Islet precursor cell (in vitro differentiated cells): ENCODE measurements at regions not wholly inside any gene's neighbourhood (a gene's known extent, or its start where the extent isn't known, plus 50 kb on each side); places are given as distances from the start of the nearest gene placed in this dataset.
A peak's percentile ranks its signal among the peaks of the same experiment; 100 is the strongest.

Experiments used
- DNase-seq: peaks from one replicate; pipeline ENCODE4 v3.0.0-alpha.2; 2018

DNA sequence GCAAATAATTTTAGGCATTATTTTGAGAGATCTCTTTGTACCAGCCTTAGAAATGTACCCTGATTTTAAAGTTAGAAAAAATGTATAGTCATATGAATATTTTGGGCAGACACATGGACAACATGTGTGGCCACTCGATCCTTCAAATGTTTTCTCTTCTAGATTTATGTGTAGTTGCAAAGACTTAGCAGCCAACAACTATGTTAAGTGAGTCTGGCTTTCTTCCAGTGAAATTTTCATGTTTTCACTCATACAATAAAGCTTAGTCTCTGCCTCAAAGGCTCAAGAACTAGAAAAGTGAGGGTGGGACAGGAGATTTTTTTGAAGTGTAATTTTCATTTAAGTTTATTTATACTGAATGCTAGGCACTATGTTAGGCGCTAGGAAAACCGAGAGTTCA, 207.7 kb upstream of the DACH1 start:
- DNase-seq, result no peak

DNA sequence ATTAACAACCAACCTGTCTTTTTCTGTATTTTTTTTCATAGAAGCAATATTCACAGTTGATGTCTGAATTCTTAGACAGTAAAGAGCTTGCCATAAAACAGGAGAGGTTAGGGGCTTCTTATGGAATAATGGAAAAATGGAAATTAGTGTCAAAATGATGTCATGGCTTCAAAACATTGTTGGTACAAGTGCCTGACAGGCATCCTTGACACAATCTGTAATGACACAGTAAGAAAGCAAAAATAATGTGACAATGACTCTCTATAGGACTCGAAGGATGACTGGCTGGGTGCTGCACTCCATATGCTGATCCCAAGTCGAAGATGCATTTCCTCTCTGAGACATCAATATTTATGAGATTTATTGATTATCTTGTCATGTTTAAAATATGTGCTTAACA, 205.3 kb upstream of the DACH1 start:
- no peak for DNase-seq

- no peak for DNase-seq
These were observed 204.7 kb upstream of the DACH1 start for GRCh38 chr13:72071713-72072112.

GRCh38 chr13:72062566-72062965, 195.6 kb upstream of the DACH1 start:
- no peak for DNase-seq

DNA sequence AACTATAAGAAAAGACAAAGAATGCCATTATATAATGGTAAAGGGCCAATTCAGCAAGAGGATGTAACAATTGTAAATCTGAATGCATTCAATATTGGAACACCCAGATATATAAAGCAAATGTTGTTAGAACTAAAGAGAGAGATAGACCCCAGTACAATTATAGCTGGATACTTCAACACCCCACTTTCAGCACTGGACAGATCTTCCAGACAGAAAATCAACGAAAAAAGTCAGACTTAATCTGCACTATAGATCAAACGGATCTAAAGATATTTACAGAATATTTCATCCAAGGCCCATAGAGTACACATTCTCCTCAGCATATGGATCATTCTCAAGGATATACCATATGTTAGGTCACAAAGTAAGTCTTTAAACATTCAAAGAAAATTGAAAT, 194.6 kb upstream of the DACH1 start:
- DNase-seq, result no peak

DNA sequence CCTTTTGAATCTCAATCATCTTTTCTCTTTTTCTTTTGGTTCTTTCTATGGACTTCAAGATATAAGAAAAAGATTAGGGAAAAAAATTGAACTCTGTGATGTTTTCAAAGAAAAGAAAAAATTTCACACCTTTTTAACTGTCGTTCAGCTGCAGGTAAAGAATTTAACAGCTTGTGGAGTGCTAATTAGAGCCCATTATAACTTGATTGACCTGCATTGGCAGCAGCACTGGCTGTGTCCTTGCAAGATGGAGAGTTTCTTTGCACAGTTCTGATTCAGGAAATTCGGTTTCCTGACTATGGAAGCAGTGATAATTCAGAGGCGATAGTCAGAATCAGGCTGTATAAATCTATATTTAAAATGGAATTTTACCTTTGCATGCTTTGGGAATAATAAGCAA, 183.2 kb upstream of the DACH1 start:
- DNase-seq, result no peak

GRCh38 chr13:72043366-72043765, 176.4 kb upstream of the DACH1 start:
- no peak for DNase-seq

DNA sequence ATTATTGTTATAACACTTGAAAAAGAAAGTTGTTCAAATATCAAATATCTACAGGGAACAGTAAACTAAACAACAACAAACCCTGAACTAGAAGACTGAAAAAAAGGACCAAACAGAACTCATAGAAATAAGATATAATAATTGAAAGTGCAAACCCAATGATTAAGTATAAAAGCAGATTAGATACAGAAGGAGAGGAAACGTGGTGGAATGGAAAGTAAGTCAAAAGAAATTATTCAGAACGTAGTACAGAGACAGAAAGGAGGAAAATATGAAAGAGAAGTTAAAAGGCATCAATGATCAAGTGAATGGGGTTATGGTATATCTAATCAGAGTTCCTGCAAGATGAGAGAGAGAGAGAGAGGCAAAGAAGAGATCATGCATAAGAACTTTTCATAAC, 174.2 kb upstream of the DACH1 start:
- DNase-seq, result no peak

DNA sequence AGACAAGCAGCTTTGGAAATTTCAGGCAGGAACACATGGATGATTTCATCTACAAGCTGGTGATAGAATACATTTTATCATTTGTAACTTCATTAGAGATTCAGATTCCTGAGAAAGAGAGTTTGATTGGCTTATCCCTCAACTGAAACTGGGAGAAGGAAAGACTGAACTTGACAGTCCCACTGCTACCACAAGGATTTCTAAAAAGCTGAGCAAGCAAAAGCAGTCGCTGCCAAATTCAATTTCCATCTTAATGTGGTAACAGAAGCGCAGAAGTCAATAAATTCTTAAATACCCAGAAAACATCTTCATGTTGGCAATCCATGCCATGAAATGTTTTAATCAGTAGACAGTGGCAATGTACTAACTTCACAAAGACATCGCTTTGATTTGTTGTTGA, 172.1 kb upstream of the DACH1 start:
- DNase-seq, result no peak

DNA sequence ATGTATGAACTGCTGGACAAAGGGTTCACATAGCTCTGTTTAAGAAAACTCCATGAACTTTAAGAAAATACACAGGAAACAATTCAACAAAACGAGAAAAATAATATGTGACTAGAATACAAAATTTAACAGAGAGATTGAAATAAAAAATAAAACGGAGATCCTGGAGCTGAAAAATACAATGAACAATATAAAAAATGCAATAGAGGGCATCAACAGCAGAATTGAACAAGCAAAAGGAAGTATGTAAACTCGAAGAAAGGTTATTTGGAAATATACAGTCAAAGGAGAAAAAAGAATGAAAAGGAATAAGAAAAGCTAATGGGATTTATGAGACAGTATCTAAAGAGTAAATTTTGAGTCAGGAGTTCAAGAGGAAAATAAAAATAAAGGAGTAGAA, 163.0 kb upstream of the DACH1 start:
- no peak for DNase-seq

DNA sequence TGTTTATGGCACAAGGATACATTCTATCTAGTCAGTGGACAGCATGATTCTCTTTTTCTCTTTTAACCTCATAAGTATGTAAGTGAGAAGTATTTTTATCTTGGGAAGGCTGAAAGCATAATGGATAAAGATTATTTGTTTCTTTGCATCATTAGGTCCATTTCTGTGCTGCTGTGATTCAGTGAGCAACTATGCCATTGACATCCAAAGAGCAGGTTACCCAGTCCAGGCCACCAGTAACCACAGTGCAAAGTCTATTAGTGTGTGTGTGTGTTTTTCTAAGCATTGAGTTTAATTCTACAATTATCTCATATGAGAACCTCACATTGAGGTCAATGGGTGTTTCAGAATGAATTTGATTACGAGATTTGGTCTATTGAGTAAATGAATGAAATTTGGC, 158.8 kb upstream of the DACH1 start:
- DNase-seq, result no peak

DNA sequence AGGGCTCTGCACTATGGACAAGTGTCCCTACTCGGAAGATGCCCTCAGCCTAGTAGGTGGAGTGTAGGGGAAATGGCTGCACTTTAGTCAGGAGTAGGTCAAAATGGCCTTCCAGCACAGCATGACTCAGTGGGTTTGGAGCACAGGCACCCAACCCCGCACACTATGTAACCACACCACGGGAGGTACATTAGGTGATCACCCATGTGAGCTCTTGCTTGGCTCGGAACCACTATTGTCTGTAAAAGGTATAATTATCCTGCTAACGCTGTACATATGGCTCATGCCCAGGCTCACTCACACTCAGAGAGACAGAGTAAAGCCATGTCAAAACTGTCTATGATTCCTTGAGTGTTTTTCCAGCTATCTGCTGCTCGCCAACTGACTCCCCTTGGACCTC, 156.9 kb upstream of the DACH1 start:
- no peak for DNase-seq

GRCh38 chr13:72005455-72005854, 138.5 kb upstream of the DACH1 start:
- DNase-seq, result no peak

DNA sequence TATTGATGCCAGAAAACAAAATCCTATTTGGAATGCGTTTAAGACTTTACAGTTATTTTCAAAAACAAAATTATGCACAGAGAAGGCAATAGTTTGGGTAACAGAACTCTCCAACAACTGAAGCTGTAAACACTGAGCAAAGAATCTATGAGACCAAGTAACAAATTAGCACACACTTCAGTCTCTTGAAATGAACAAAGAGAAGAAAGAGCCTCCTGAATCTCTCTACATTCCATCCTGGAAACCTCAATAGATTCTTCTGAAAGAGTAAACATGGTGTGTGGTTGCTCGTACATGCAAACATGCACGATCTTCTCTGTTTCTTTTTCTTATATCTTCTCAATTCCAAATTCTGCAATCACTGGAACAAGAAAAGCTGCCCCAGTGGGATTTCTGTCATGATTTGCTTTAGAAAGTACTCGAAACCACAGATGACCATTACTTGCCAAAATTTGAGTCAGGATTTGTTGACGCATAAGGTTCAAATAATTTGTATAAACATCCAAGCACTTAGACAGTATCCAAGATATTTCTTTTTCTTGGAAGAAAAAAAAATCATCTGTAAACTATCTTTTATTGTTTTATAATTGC, 137.9 kb upstream of the DACH1 start:
- no peak for DNase-seq

DNA sequence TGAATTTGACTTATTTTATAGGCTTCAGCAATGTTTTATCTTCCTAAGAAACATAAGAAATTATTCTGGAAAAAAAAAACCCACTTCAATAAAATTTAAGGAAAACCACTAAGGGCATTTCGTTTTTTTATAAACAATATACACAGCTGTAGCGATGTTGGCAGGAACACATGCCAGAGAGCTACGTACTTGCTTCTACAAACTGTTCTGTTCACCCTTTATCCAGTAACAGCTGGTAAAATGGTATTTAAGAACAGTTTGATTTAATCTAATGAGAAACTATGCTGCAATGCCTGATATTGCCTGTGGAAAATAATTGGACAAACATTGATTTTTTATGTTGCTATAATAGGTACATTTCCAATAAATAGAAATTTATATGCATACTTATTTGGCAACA, 137.2 kb upstream of the DACH1 start:
- no peak for DNase-seq

- no peak for DNase-seq
These were observed 131.2 kb upstream of the DACH1 start for GRCh38 chr13:71998223-71998622.

DNA sequence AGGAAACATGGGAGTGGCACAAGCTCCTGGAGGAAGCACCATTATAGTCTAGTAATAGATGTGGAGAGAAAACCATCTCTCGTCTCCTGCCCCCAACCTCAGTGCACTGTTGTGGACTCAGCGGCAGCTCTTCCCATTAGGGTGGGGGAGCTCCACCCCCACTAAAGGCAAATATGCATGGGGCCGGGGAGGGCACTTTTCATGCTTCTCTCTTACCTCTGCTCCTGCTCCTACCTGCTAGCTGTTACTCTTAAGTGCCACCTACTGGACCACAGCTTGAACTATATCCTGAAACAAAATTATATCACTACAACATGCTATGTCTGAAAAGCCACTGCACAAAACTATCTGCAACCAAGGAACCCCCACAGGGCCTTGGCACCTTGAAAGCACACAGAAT, 112.6 kb upstream of the DACH1 start:
- peak; percentile 58 for DNase-seq

- DNase-seq, result no peak
These were observed 110.0 kb upstream of the DACH1 start for GRCh38 chr13:71977028-71977427.

GRCh38 chr13:71967990-71968389, 101.0 kb upstream of the DACH1 start:
- no peak for DNase-seq

DNA sequence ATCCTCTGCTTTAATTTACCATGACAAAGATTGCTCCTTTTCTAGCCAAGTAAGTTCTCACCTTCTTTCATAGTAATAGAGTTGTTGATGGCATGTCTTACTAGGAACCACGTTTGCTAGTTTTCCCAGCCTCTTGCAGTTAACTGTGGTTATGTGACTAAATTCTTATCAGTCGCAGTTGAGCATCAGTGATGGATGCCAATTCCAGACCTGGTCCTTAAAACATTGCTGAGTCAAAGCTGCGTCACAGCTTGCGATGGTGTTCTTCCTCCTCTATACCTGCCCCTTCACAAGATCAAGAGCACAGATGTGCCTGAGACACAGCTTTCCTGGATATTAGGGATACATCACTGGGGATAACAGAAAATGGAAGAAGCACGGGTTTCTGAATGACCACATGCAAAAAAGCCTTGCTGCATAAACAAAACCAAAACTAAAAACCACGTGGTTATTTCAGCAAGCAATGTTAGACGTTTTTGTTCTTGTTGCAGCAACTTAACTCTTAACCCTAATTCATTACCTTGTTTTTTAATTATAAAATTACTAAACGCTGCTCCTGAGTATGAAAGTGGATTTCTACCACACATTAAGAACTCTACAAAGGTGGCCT, 97.6 kb upstream of the DACH1 start:
- DNase-seq, result no peak

- no peak for DNase-seq
These were observed 95.7 kb upstream of the DACH1 start for GRCh38 chr13:71962735-71963134.

DNA sequence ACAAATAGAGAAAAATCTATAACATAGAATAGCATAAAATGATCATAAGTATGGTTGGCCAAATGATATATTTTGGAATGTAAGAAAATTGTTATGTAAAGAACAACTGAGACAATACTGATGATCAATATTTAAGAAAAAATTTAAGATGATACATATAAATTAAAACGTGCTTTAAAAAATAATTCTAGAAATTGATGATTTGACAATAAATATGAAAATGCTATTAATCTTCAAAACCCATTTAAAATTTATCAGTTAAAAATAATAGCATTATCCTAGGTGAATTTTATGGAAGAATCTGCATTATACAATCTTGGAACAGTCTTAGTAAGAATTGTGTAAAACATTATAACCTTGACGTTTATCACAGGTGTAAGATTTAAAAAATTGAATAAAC, 95.1 kb upstream of the DACH1 start:
- DNase-seq, result no peak

GRCh38 chr13:71949441-71949840, 82.4 kb upstream of the DACH1 start:
- no peak for DNase-seq

DNA sequence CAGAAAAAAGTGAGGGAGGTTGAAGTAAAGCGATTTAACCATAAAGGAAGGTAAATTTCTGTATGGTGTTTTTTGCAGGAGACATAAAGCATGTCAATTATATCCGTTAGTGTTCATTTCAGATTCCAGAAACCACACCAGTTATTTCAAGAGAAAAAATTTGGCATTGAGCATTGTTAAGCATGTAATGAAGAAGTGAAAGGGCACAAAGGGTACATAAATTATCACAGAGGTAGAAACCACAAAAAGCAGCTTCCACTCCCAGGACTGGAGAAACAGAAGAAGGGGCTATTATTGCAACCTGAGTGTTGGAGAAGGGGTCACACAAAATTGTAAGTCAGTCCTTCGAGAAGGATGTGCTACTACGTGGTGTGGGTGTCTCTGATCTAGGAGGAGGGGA, 72.2 kb upstream of the DACH1 start:
- DNase-seq, result no peak

GRCh38 chr13:71935166-71935840, 68.3 kb upstream of the DACH1 start:
- no peak for DNase-seq
